ENCODE measurements at regions not wholly inside any gene's neighbourhood (a gene's known extent, or its start where the extent isn't known, plus 50 kb on each side); places are given as distances from the start of the nearest gene placed in this dataset.
"Not testable (repeated sequence)": the region's sequence is repeated elsewhere in the genome, so short reads cannot be mapped to it uniquely, and the experiment has no call there.

DNA sequence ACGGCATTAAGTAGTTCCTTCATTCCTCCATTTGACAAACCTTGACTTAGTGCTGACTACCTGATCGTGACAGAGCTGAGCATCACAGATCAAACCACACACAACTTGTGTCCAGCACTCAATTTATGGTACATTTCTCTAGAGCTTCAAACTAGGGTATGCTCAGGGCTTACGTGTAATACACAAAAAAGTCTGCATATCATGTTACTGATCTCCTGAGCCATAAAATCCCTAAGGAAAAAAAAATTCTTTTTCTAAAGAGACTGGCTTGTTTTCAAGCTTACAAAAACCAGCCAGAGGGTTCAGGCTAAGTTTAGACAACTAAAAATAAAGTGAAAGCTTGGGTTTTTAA is 88.0 kb upstream of the ALKAL2 start:
- DNase-seq (ENCODE audit: low spot score): no peak

DNA sequence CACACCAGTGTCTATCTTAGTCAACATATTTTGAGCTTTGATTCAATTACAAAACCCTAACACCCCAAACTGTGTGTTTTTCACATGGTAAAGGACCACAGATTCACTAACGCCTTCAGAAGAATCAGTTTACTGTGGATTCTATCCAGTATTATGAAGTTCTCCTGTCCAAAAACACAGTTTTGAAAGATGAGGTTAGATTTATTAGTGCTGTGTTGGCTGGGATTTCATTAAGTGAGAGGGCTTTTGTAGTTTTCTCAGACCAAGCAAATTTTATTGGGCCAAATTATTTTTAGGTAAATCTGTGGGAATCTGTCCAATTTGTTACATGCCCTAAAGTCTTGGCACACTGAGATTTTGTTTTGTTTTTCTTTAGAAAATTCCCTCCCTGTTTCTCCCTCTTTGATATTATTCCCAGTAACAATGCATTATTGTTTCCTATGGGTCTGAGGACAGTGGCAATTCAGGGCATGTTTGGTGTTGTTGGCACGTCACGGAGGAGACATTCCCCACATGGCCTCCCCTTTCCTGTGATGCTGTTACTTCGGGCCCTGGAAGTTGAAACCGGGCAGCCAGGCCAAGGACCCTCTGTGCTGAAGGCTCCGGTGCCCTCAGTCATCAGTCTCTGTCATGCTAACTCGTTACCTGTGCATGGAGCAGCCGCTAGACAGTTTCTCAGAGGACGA is 87.5 kb upstream of the ALKAL2 start:
- DNase-seq (ENCODE audit: low spot score): no peak

DNA sequence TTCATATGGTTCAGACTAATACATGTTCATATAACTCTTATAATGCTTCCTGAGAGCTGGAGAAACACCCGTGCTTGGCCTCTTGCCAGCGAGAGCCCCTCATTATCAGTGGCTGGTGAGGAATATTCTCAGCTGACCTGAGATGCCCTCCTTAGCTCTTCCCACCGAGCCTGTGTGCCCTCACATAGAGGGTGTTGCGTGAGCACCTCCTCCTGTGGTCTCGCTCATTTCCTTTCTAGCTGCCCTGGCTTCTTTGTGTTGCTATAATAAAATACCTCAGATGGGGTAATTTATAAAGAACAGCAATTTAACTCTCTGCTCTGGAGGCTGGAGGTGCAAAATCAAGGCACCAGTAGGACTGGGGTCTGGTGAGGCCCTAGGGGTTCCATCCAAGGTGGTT is 80.5 kb upstream of the ALKAL2 start:
- DNase-seq (ENCODE audit: low spot score): no peak

DNA sequence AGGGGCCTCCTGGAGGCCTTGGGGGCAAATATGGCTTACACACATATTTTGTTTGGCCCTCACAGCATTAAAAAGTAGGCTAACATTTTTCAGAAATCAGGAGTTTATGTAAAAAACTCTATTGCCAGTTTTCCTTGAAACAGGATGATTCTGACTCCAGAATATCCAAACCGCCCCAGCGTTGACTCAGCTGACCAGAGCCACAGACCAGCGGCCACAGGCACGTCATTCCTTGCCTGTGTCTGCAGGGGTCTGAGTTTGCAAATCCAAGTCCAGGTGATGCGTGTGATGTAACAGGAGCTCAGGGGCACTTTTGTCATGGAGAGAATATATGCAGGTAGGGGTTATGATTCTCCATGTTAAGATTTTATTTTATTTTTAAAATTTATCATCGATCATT is 79.4 kb upstream of the ALKAL2 start:
- DNase-seq (ENCODE audit: low spot score): no peak

DNA sequence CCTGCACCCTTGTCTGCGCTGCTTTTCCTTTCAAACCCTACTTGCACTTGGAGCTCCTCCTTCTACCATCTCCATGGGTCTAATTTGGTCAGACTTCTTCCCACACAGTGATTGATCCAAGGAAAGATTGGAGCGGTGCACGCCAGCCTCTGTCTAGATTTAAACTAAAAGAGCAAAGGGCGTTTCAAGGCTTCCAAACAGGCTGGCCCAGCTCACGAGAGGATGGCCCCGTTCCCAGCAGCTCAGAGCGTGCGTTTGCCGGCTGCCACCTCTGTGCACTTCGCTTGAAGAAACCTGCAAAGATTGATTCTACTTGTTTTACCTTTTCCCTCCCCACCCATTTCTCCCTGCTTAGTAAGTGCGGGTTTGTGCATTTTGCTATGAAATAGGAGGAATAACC is 78.8 kb upstream of the ALKAL2 start:
- DNase-seq (ENCODE audit: low spot score): no peak

DNA sequence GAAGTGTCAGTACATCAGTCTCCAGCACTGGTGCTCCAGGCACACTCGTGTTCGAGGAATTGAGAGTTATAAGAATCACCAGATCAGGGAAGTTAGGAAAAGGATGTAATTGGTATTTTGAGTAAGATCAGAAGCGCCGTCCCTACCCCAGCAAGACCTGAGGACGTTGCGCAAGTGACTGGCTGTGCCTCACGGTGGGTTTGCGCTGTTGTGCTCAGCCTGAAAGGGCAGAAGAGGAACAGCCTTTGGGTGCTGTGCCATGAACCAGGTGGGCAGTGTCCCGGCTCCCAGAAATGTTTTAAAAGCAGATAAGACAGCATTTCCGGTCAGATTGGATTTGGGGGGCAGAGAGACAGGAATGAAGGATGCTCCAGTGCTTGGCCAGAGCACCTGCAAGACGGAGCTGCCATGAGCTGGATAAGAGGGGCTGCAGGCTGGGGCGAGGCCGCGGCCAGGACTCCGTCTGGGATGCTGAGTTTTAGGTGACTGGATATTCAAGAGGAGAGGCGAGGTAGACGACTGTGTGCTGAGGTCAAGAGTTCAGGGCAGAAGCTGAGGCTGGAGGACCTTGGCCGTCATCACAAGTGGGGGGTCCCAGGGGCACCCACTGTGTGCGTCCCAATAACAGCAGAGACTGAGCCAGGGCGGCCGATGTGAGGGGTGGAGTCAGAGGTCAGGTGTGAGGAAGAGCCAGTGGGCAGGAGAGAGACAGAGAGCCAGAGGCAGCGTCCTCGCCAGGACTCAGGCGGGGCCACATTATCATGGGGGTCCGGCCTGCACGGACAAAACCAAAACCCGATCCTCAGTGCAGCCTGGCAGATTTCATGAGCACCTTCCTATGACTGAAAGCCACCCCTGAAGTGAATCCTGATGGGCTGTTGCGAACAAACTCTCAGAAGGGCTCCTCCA is 77.7 kb upstream of the ALKAL2 start:
- DNase-seq (ENCODE audit: low spot score): no peak

DNA sequence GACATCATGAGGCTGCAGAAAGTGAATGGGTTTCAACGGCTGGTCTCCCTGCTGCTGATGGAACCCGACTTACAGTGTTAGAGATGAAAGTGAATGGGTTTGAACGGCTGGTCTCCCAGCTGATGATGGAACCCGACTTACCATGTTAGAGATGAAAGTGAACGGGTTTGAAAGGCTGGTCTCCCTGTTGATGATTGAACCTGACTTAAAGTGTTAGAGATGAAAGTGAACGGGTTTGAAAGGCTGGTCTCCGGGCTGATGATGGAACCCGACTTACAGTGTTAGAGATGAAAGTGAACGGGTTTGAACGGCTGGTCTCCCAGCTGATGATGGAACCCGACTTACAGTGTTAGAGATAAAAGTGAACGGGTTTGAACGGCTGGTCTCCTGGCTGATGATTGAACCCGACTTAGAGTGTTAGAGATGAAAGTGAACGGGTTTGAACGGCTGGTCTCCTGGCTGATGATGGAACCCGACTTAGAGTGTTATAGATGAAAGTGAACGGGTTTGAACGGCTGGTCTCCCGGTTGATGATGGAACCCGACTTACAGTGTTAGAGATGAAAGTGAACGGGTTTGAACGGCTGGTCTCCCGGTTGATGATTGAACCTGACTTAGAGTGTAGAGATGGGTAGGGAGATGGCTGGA is 76.1 kb upstream of the ALKAL2 start:
- no peak for DNase-seq (ENCODE audit: low spot score)

DNA sequence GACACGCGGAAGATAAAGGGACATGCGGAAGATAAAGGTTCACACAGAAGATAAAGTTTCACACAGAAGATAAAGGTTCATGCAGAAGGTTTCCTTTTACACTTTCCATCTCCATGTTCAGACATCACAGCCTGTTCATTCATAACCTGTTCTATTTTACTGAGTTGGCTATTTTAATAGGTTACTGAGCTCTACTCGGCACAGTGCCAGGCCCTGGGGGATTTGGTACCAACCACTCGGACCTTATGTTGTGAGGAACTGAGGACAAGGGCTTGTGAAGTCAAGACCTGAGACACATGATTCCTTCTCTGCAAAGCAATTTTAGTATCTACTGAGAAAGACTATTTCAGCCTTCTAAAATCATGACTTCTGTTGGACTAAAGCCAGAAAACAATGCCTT is 75.0 kb upstream of the ALKAL2 start:
- DNase-seq (ENCODE audit: low spot score): no peak

DNA sequence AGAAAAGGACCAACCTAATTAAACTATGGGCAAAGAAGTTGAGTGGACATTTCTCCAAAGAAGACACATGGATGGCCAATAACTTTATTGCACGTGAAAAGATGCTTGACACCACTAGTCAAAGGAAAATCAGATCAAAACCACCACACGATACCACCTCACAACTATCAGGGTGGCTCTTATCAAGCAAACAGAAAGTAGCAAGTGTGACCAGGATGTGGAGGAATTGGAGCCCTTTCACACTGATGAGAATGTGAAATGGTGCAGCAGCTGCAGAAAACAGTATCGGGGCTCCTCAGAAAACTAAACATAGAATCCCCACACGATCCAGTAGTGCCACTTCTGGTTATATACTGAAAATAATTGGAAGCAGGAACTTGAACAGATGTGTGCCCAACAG is 72.2 kb upstream of the ALKAL2 start:
- no peak for DNase-seq (ENCODE audit: low spot score)

DNA sequence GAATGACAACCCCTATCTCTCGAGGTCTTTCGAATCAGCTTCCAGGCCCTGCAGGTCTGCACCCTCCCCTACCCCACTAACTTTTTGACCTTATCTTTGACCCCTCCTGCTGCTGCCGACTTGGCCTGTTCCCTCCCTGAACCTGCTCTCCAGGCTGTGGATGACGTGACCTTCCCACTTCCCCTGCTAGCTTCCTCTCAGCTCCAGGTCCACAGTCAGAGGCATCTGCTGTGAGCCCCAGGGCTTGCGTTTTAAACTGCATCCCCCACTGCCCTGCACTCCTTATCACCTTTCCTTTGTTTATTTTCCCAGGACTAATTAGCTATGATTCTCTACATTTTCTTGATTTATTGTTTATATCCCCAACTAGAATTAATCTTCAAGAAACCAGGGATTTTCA is 71.2 kb upstream of the ALKAL2 start:
- DNase-seq (ENCODE audit: low spot score): no peak

DNA sequence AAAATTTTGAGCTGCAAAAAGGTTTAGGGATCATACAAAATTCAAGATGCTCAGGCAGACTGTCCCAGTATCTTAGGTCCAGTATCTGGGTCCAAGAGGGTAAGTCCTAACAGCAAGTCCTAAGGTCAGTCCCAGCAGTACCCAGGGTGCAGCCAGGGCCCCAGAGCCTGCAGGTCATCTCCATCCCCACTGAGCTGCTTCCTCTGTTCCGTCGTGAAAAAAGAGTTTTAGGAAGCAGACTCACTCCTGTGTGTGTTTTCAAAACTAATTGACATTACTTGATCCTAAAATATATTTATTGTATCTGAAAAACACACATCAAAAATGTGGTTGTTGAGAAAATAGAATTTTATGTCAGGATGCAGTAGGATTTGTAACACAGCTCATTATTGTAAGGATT is 69.9 kb upstream of the ALKAL2 start:
- no peak for DNase-seq (ENCODE audit: low spot score)

DNA sequence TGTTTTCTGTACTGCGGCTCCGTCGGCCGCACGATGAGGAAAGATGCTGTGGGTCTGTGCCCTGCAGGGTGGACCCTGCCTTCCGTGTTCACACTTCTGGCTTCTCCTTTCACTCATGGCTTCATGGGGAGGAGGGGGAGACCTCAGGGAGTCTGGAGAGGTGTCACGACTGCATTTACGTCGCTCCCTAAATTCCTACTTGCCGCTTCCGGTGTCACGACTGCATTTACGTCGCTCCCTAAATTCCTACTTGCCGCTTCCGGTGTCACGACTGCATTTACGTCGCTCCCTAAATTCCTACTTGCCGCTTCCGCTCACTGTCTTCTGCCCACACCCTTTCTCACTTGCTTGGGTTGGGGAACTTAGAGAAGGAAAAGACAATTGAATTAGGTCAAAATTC is 68.4 kb upstream of the ALKAL2 start:
- not testable (repeated sequence) for DNase-seq (ENCODE audit: low spot score)

DNA sequence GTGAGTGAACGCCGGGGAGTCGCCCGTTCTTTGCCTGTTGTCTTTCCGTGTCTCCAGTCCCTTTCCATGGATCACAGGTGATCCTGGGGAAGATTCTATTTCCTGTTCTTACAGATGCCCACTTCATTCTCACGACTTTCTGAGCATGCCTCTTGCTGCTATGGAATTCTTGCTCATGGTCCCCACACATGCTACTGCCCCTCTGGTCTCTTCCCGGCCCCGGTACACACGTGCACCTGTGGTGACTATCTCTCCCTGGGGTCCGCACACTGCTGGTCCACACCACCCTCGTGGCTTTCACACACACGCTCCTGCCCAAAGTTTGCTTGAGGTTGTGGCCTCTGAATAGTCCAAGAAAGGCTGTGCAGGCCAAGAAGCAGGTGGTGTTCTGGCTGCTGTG is 67.9 kb upstream of the ALKAL2 start:
- DNase-seq (ENCODE audit: low spot score): no peak

DNA sequence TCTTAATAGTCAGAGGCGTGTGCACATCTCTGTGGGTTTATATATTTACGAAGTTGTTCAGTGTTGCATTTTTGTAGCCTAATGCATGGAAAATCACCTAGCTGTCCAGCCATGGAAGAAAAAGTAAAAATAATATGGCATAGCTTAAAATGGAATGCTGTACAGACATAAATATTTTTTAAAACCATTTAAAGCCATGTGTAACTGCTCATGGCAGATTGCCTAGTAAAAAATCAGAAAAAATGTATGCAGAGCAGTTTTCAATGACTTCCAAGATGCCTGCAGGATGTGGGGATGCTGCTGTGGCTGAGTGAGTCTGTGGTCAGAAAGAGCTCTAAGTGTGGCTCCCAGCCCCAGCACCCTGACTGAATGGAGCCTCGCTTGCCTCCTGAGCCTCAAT is 64.8 kb upstream of the ALKAL2 start:
- DNase-seq (ENCODE audit: low spot score): no peak

DNA sequence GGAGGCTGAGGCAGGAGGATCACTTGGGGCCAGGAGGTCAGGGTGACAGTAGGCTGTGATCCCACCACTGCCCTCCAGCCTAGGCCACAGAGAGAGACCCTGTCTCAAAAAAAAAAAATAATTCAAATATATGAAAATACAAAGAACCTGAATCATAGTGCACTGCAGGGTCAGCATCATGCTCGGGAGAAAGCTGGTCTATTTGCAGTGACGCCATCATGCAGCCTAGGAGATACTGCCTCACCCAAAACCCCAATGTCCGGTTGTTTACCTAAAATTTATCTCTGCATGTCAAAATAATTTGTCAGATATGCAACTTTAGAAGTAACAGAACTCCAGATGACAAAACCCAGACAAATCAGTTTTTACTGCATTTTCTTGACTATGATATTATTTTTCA is 61.5 kb upstream of the ALKAL2 start:
- DNase-seq (ENCODE audit: low spot score): no peak

DNA sequence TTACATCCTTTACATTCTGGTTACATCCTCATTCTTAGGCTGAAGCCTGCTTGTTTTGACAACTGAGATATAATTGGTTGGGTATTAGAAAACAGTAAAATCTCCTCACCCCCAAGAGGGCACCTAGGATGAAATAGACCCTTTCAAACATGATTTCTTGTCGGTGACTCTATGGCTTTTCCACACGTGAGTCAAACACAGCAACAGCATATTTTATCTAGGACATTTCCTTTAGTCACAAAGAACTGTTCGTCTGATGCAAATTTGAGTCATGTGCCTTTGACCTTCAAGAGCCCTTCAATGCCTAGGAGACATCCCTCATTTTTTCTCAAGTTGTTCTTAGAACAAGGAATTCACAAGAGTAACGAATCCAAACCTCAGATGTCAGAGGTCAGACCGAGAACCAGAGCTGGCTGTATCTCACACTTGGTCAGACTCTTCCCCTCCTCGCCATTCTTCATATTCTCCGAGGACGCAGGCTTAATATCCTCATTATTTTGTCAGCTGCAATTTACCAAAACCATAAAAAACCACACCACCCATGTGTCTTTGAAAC is 60.5 kb upstream of the ALKAL2 start:
- DNase-seq (ENCODE audit: low spot score): no peak

DNA sequence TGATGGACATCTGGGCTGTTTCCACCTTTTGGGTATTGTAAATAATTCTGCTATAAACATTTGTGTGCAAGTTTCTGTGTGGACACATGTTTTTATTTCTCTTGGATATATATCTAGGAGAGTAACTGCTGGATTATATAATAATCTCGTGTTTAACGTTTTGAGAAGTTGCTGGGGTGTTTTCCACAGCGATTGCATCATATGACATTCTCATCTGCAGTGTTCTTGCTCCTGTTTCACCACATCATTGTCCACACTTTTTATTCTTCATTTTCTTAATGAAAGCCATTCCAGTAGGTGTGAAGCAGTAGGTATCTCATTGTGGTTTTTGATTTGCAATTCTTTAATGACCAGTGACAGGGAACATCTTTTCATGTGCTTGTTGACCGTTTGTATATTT is 56.9 kb upstream of the ALKAL2 start:
- no peak for DNase-seq (ENCODE audit: low spot score)

DNA sequence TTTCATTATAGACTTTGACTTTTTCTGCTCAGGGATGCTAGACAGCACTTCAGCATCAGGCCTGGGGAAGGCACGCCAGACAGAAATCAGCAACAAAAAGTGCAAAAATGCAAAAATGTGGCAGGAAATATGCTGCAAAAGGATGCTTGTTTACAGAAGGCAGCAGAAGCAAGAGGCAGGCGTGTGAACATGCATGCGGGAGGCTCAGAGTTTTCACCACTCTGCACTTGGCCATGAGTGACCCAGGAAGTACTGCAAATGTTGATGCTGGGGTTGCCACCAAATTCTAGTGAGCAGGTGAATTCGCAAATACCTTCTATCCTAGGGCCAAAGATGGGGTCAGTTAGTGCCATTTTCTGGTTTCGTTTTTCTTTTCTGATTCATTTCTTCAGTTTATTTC is 55.5 kb upstream of the ALKAL2 start:
- no peak for DNase-seq (ENCODE audit: low spot score)

DNA sequence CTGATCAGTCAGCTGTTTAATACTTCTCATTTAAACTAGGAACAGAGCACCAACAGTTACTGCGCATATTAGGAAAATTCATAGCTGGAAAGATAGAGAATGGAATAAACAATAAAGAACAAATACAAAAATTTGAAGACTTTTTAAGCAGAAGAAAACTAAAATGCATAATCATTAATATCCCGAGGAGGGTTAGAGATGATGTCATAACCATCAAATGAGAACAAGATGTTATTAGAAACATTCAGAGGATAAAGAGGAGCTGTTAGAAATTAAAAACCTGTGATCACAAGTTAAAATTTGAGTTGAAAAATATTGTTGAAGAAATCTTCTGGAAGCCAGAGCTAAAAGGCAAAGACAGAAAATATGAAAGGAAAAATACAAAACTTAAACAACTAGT is 54.0 kb upstream of the ALKAL2 start:
- no peak for DNase-seq (ENCODE audit: low spot score)

DNA sequence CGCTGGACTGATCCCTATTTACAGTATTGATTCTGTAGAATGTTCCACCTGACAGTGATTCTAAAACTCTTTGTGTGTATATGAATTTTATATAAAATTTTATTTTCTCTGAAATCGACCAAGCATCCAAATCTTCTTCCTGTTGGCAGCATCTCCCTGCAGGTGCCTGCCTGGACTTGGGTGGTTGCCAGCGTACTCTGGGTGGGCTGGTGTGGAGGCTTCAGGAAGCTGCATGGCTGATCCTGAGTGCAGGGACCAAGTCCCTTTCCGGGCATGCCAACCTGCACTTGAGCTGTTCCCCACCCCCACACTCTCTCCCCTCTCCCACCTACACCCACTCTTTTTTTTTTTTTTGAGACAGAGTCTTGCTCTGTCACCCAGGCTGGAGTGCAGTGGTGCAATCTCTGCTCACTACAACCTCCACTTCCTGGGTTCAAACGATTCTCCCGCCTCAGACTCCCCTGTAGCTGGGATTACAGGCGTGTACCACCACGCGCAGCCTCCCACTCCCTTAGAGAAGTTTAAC is 53.2 kb upstream of the ALKAL2 start:
- no peak for DNase-seq (ENCODE audit: low spot score)
